Calu3 (cell line): ENCODE measurements at regions not wholly inside any gene's neighbourhood (a gene's known extent, or its start where the extent isn't known, plus 50 kb on each side); places are given as distances from the start of the nearest gene placed in this dataset.
"Not testable (repeated sequence)": the region's sequence is repeated elsewhere in the genome, so short reads cannot be mapped to it uniquely, and the experiment has no call there.

Experiments
- BruUV-seq: library from RNA; stranded (reverse); fragments of 400-500 nt; replicated peaks from 2 replicates; lab custom pipeline; 2021; lab: Mats Ljungman, UMichigan
- CTCF ChIA-PET: fragments of 300-600 bp; sonication (Branson Sonifier 250); formaldehyde crosslinking; loops from one replicate; lab custom pipeline; 2022; ENCODE audit warnings: antibody characterized with exemption; lab: Charles Lee
- DNase-seq: peaks from one replicate; pipeline ENCODE4 v3.0.0; 2022
- H3K27ac Mint-ChIP-seq: one replicate; pipeline ENCODE4 v1.8.0; 2022; ENCODE audit warnings: mixed read lengths; ENCODE audit not compliant: unreplicated experiment
- H3K27me3 Mint-ChIP-seq: one replicate; pipeline ENCODE4 v1.8.0; 2022; ENCODE audit warnings: mixed read lengths; ENCODE audit not compliant: unreplicated experiment
- H3K36me3 Mint-ChIP-seq: one replicate; pipeline ENCODE4 v1.8.0; 2022; ENCODE audit warnings: mild to moderate bottlenecking, moderate library complexity, mixed read lengths; ENCODE audit not compliant: insufficient read depth, unreplicated experiment
- H3K4me1 Mint-ChIP-seq: one replicate; pipeline ENCODE4 v1.8.0; 2022; ENCODE audit warnings: mild to moderate bottlenecking, low read depth, mixed read lengths; ENCODE audit not compliant: unreplicated experiment
- H3K4me3 Mint-ChIP-seq: one replicate; pipeline ENCODE4 v1.8.0; 2022; ENCODE audit warnings: mild to moderate bottlenecking, low read depth, moderate library complexity, mixed read lengths; ENCODE audit not compliant: unreplicated experiment
- H3K9me3 Mint-ChIP-seq: one replicate; pipeline ENCODE4 v1.8.0; 2022; ENCODE audit warnings: low read depth, mixed read lengths; ENCODE audit not compliant: unreplicated experiment
- CTCF ChIP-seq: fragments of 200-600 bp; IDR thresholded peaks from one replicate; pipeline ENCODE4 v1.8.0; 2022; ENCODE audit warnings: antibody characterized with exemption; ENCODE audit not compliant: unreplicated experiment
- intact Hi-C: fragments of 100-400 bp; cut with micrococcal nuclease; formaldehyde crosslinking; loops from one replicate; pipeline ENCODE4 v1.10.0; 2022; ENCODE audit not compliant: unreplicated experiment

GRCh38 chr10:22105270-22105669, 101.7 kb upstream of the DNAJC1 start:
- BruUV-seq, result no TSS peak
- H3K4me1 Mint-ChIP-seq, result no peaks in the 10 kb centered on the region
- H3K36me3 Mint-ChIP-seq, result no peaks in the 10 kb centered on the region
- DNase-seq, result no peak
- no peak for TF ChIP-seq CTCF
- H3K27ac Mint-ChIP-seq, result no peak overlapping the region
- no peaks in the 10 kb centered on the region for H3K9me3 Mint-ChIP-seq
- no peak overlapping the region for H3K4me3 Mint-ChIP-seq
- no peaks in the 10 kb centered on the region for H3K27me3 Mint-ChIP-seq
- intact Hi-C loops, result no loop called here
- CTCF ChIA-PET, result no interaction called here

- Mint-ChIP-seq H3K36me3 (no peaks in the 10 kb centered on the region), H3K9me3 (no peaks in the 10 kb centered on the region), H3K27me3 (no peaks in the 10 kb centered on the region), H3K4me3 (no peak overlapping the region), H3K4me1 (no peaks in the 10 kb centered on the region), H3K27ac (no peak overlapping the region)
- intact Hi-C loops, result no loop called here
- CTCF ChIA-PET, result interaction anchor here (0.7 to 1.3 kb wide), 4 partner anchors 30 to 351 kb away, joined by 3 to 4 read pairs (median 3); no protein-coding TSS in a partner anchor
- no TSS peak for BruUV-seq
- DNase-seq, result no peak
- TF ChIP-seq CTCF, result no peak
Observed at GRCh38 chr10:22103701-22104470, 100.4 kb upstream of the DNAJC1 start.

- no TSS peak for BruUV-seq
- Mint-ChIP-seq H3K27me3 (peaks cover 24% of the 10 kb centered on the region), H3K27ac (no peak overlapping the region), H3K4me3 (no peak overlapping the region), H3K4me1 (no peaks in the 10 kb centered on the region), H3K36me3 (no peaks in the 10 kb centered on the region), H3K9me3 (peaks cover 2% of the 10 kb centered on the region)
- TF ChIP-seq CTCF, result no peak
- CTCF ChIA-PET, result no interaction called here
- intact Hi-C loops, result no loop called here
- no peak for DNase-seq
Observed at GRCh38 chr10:22097696-22098095, 94.2 kb upstream of the DNAJC1 start.

- H3K4me1 Mint-ChIP-seq, H3K9me3 Mint-ChIP-seq, H3K4me3 Mint-ChIP-seq, H3K27ac Mint-ChIP-seq, BruUV-seq, intact Hi-C loops, DNase-seq, CTCF ChIA-PET, H3K36me3 Mint-ChIP-seq: not testable (repeated sequence)
- H3K27me3 Mint-ChIP-seq, result peaks cover 42% of the 10 kb centered on the region
Observed at GRCh38 chr10:22091260-22091659, 87.7 kb upstream of the DNAJC1 start.

- intact Hi-C loops, result no loop called here
- CTCF ChIA-PET, result no interaction called here
Observed at GRCh38 chr10:22087402-22087738, 83.8 kb upstream of the DNAJC1 start.

More at GRCh38 chr10:22087402-22087738, 83.8 kb upstream of the DNAJC1 start:
- no peak for DNase-seq
- TF ChIP-seq CTCF, result no peak
- no peaks in the 10 kb centered on the region for H3K36me3 Mint-ChIP-seq
- no peak overlapping the region for H3K4me3 Mint-ChIP-seq
- no peaks in the 10 kb centered on the region for H3K9me3 Mint-ChIP-seq
- H3K4me1 Mint-ChIP-seq, result no peaks in the 10 kb centered on the region
- H3K27me3 Mint-ChIP-seq, result peaks cover 51% of the 10 kb centered on the region
- H3K27ac Mint-ChIP-seq, result no peak overlapping the region
- no TSS peak for BruUV-seq
